Bone marrow (tissue), 2 donors: ENCODE measurements at regions not wholly inside any gene's neighbourhood (a gene's known extent, or its start where the extent isn't known, plus 50 kb on each side); places are given as distances from the start of the nearest gene placed in this dataset.
"Not testable (repeated sequence)": the region's sequence is repeated elsewhere in the genome, so short reads cannot be mapped to it uniquely, and the experiment has no call there.

Source experiments
- DNase-seq, 2 donors: peaks; one replicate each; lab custom pipeline; 2025; lab: John Stamatoyannopoulos, UW

- DNase-seq, result no peak
Observed at GRCh38 chr1:58932859-58933598, 149.2 kb upstream of the JUN start.

DNA sequence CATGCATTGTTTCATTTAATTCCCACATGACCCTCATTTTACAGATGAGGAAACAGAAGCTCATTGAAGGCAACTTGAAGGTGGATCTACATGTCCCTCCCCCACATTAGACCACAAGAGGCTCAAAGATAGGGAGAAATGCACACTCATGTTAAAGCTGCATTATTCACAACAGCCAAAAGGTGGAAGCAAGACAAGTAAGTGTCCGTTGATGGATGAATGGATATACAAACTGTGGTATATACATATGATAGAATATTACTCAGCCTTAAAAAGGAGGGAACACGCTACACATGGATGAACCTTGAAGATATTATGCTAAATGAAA is 149.7 kb upstream of the JUN start:
- DNase-seq, result no peak

DNA sequence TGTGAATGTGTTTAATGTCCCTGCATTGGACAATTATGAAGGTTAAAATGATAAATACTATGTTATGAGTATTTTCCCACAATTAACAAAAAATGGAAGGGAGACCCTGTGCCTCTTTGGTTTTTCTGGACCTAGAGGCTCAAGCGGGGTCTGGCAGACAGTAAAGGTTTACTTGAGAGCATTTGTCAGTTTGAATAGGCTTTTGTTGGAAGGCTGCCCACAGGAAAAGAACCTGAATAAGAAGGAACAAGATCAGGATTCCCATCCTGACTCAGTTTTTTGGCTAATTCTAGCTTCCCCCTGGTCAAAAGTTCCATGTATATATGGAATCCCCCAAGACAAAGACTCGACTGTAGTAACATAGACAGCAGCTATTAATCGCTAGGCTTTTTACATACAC is 150.9 kb upstream of the JUN start:
- no peak for DNase-seq

- DNase-seq, result no peak
Observed at GRCh38 chr1:58936973-58937372, 153.1 kb upstream of the JUN start.

- DNase-seq, result no peak
Observed at GRCh38 chr1:58939146-58939545, 155.3 kb upstream of the JUN start.

DNA sequence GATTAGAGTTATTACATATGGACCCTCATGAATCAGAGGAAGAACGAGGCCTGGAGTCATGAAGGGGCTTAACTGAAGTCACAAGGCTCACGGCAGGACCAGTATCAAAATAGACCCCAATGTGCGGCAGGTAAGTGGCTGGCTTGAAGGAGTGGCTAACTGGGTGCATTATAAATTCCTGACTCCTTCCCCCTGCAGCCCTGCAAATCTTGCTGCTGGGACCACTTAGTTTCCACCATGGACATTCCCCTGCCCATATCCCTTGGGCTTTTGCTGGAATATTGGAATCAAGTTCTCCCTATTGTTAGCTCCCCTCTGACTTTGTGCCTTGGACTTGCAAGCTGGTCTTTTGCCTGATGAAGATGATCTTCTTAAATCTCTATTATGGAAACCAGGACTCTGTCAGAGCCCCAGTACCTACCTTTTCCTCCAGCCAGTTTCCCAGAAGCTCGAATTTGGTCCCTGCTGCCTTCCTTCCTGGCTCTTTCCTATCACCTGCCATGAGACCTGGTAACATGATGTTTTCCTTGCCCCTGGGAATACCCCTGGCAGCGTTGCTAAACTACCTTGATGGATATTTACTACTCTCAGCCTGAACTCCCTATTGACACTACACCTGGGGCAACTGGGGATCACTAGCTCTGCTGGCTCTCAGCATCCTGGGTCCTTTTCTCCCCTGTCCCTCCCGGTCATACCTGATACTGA is 156.0 kb upstream of the JUN start:
- DNase-seq, result no peak

GRCh38 chr1:58941471-58942289 is 157.8 kb upstream of the JUN start:
- no peak for DNase-seq

DNA sequence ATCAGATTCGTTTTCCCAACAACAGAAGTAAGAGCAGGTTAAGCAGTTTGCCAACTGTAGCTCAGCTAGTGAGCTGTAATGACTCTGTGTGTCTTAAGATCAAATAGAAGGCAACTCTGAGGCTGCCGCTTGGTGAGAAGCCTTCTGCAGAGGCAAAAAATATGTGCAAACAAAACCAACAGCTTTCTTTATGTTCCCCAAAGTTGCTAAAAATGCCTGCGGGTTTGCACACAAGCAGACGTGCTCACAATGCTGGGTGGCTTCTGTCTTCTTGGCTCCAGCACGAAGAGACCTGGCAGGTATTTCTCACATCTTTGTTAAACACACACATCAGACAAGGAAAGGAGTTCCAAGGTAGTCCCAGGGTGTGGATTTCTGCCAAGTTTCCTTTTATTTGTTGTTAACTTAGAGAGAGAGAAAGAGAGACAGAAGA is 158.9 kb upstream of the JUN start:
- DNase-seq, result no peak

DNA sequence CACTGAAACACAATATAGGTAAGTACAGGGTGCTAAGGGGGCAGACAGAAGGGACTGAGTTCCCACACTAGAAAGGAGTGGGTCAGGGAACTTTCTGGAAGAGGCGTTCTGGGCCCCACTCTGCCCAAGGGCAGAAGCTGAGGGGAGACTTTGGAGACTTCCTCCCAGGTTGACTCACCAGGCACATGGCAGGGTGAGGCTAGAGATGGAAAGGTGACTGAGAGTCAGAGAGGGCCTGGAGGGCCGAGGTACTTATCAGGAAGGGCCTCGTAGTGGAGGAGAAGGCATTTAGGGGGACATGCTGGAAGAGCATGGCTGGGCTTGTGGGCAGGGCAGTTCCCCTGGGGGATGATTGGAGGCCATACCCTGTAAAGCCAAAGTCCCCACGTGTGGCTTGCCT is 159.9 kb upstream of the JUN start:
- no peak for DNase-seq

- DNase-seq, result no peak
Observed at GRCh38 chr1:58944439-58944838, 160.6 kb upstream of the JUN start.

DNA sequence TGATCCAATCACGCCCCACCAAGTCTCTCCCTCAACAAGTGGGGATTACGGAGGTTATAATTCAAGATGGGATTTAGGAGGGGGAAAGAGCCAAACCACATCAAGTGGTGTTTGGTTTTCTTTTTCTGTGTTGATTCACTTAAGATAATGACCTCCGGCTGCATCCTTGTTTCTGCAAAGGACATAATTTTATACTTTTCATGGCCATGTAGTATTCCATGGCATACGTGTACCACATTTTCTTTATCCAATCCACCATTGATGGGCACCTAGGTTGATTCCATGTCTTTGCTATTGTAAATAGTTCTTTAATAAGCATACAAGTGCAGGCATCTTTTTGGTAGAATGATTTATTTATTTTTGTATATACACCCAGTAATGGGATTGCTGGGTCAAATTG is 162.5 kb upstream of the JUN start:
- DNase-seq, result no peak

- no peak for DNase-seq
Observed at GRCh38 chr1:58948671-58949070, 164.8 kb upstream of the JUN start.

DNA sequence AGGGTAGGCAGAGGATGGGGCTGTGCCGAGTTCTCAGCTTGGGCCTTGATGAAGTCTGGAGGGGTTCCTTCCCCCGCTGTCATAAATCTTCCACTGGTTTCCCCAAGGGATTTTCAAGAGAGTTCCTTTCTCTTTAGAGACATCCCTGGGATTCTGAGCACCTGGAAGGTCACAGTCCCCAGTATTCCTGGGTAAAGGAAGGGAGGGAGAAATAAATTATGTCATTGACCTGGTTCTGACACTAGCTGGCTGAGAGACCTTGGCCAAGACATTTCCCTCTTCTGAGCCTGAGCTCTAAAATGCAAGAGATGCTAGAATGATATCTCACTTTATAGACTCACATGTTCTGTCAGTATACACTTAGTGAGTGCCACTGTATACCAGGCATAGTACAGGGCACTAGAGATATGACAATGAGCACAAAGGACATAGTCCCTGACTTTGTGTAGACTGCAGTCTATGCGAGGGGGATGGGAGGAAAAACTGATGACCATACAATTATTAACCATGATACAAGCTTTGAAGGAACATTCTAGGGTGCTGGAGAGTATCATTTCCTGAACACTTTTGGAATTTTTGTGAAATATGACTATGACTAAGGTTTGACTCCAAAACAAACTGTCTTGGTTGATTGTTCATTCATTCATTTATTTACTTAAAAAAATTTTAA is 165.8 kb upstream of the JUN start:
- DNase-seq, result no peak

DNA sequence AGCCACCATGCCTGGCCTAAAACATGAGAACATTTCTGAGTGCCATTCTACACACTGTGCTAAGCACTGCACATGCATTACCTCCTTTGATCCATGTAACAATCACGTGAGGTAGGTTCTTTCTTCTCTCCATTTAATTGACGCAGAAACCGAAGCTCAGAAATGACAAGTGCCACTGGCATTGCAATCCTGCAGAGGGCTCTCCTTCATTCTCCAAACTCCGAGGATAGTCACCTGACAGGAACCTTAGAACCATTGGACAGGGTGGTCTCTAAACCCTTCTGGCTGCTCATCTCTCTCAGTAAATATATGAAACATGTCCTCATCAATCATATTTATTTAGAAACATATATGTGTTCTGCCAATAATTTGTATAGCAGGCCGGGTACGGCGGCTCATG is 167.1 kb upstream of the JUN start:
- DNase-seq, result no peak

- not testable (repeated sequence) for DNase-seq
Observed at GRCh38 chr1:58953951-58954350, 170.1 kb upstream of the JUN start.

DNA sequence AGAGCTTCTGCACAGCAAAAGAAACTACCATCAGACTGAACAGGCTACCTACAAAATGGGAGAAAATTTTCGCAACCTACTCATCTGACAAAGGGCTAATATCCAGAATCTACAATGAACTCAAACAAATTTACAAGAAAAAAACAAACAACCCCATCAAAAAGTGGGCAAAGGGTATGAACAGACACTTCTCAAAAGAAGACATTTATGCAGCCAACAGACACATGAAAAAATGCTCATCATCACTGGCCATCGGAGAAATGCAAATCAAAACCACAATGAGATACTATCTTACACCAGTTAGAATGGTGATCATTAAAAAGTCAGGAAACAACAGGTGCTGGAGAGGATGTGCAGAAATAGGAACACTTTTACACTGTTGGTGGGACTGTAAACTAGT is 179.4 kb upstream of the JUN start:
- DNase-seq, result not testable (repeated sequence)

DNA sequence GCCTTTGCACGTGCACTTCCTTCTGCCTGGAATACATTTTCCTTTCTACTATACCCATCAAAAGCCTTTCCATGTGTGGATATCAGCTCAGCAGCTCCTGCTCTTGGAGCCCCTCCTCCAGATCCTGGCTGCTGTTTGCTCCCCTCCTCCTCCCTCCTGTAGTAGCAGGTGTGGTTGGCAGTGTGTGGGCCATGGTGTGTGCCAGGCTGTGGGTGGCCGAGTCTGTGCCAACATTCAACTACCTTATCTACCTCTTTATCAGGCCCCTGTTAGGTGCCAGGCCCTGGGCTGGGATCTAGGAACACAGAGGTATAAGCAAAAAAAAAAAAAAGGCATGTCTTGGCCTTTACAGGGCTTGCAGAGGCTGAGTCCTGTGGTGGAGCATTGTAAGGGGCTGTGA is 180.6 kb upstream of the JUN start:
- no peak for DNase-seq

GRCh38 chr1:58964880-58965279 is 181.0 kb upstream of the JUN start:
- no peak for DNase-seq

GRCh38 chr1:58966103-58966916 is 182.5 kb upstream of the JUN start:
- no peak for DNase-seq

DNA sequence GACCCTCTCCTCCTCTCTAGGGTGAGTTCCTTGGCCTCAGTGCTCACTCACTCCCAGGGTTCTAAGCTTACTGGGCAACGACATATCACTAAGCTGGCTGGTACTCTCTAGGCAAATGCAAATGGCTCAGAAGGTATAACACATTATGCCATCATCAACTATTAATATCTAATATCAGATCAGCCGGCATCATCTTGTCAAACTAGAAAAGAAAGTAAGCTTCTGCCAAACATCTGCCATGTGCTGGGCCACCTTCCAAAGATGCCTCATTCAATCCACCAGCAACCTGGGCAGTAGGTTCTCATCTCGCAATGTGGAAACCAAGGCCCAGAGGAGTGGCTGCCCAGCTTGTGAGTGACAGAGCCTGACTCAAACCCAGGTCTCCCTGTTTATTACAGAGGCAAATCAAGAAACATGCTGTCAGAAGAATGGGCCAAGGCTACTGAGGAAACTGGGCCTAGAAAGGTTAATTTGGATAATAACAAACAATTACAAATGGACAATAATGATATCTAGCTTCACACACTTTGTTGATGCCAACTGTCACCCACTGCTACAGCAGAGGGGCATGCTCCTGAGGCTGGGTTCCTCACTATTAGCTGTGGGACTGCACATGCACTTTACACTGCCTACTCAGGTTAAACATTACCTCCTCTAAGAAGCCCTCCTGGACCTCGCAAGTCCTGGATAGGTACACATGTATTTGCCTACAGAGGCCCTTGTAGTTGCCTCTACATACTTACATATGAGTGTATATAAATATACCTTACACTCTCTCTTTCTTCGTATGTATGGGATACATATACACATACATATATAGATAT is 183.3 kb upstream of the JUN start:
- DNase-seq, result no peak
